K562 (cell line): ENCODE measurements at regions not wholly inside any gene's neighbourhood (a gene's known extent, or its start where the extent isn't known, plus 50 kb on each side); places are given as distances from the start of the nearest gene placed in this dataset.

Experiments used
- ATAC-seq: fragments of 200-7000 bp; cut with Tn5 transposase; 3 replicates; pipeline ENCODE4 v1.9.1; 2020; ENCODE audit warnings: moderate library complexity
- BruUV-seq: library from RNA; stranded (reverse); fragments of 400-500 nt; replicated peaks from 2 replicates; lab custom pipeline; 2021; lab: Mats Ljungman, UMichigan
- CTCF ChIA-PET: fragments of 300-600 bp; formaldehyde crosslinking; extraction: SDS; loops from one replicate; lab custom pipeline; 2021; ENCODE audit warnings: low intra/inter-chr PET ratio; lab: Yijun Ruan, JAX
- POLR2A ChIA-PET: fragments of 300-600, 350-650 bp; sonication (Branson Sonifier 250); formaldehyde crosslinking; extraction: SDS; loops from one replicate; lab custom pipeline; 2021; ENCODE audit warnings: antibody characterized with exemption, inconsistent platforms; lab: Yijun Ruan, JAX
- DNase-seq, 4 experiments: peaks; one replicate each; pipeline versions ENCODE4 v3.0.0 to v3.0.0-alpha.2; 2011 to 2018; ENCODE audit warnings: low spot score in 3 of 4, mixed read lengths in 3 of 4; ENCODE audit errors: extremely low read depth in 1 of 4
- FAIRE-seq: peaks from 2 replicates; lab custom pipeline; 2011; peaks lifted over from hg19 to GRCh38; lab: Jason Lieb, UNC
- H2AFZ ChIP-seq: 2 replicates; pipeline ENCODE4 v1.6.0; 2011; ENCODE audit warnings: low read depth, low read length, control low read depth, inconsistent platforms
- H3K27ac ChIP-seq: fragments of 200-600 bp; 3 replicates; pipeline ENCODE4 v1.8.0; 2011; ENCODE audit warnings: low read depth, mild to moderate bottlenecking, control low read depth, inconsistent platforms, low read length, moderate library complexity, mixed read lengths; ENCODE audit errors: extremely low read depth
- H3K27me3 ChIP-seq, 2 experiments: fragments of 300-600 bp in 1 of 2; 2 replicates in 1 of 2; 3 replicates in 1 of 2; pipeline versions ENCODE4 v1.6.0 to v1.8.0; 2011; ENCODE audit warnings: inconsistent platforms in 2 of 2, low read length in 2 of 2, mild to moderate bottlenecking in 1 of 2, mixed read lengths in 1 of 2, moderate library complexity in 1 of 2; ENCODE audit not compliant: control insufficient read depth in 2 of 2, insufficient read depth in 2 of 2
- H3K36me3 ChIP-seq: fragments of 300-600 bp; 3 replicates; pipeline ENCODE4 v1.8.0; 2011; ENCODE audit warnings: mild to moderate bottlenecking, low read length, inconsistent platforms; ENCODE audit not compliant: control insufficient read depth, insufficient read depth
- H3K4me1 ChIP-seq, 2 experiments: fragments of 200-600 bp in 1 of 2; replicated peaks in 1 of 2; 2 replicates in 1 of 2; 3 replicates in 1 of 2; pipeline versions ENCODE4 v1.5.1 to v1.8.0; 2011; ENCODE audit warnings: inconsistent platforms in 2 of 2, low read length in 2 of 2, mild to moderate bottlenecking in 1 of 2, mixed read lengths in 1 of 2, moderate library complexity in 1 of 2; ENCODE audit not compliant: control insufficient read depth in 2 of 2, insufficient read depth in 2 of 2
- H3K4me2 ChIP-seq: 2 replicates; pipeline ENCODE4 v1.6.1; 2011; ENCODE audit warnings: low read length, control low read depth, inconsistent platforms, mixed read lengths; ENCODE audit not compliant: insufficient read depth
- H3K4me3 ChIP-seq: fragments of 200-600 bp; sonication (generic), shearing (Covaris generic); 2 replicates; pipeline ENCODE4 v1.5.1; 2016; ENCODE audit warnings: control low read depth, inconsistent platforms
- H3K79me2 ChIP-seq: fragments of 200-600 bp; 3 replicates; pipeline ENCODE4 v1.8.0; 2011; ENCODE audit warnings: low read length, inconsistent platforms; ENCODE audit not compliant: control insufficient read depth, insufficient read depth
- H3K9ac ChIP-seq, 2 experiments: 2 replicates each; pipeline versions ENCODE4 v1.6.0 to v1.6.1; 2011; ENCODE audit warnings: low read depth in 2 of 2, low read length in 2 of 2, control low read depth in 1 of 2, inconsistent platforms in 1 of 2, mild to moderate bottlenecking in 1 of 2, mixed read lengths in 1 of 2; ENCODE audit not compliant: insufficient read depth in 1 of 2
- H3K9me1 ChIP-seq: one replicate; pipeline ENCODE4 v1.6.0; 2011; ENCODE audit warnings: inconsistent platforms, mild to moderate bottlenecking, low read length, moderate library complexity; ENCODE audit not compliant: control insufficient read depth, insufficient read depth
- H3K9me3 ChIP-seq: replicated peaks from 2 replicates; pipeline ENCODE4 v1.5.1; 2011; ENCODE audit warnings: low read depth, low read length, inconsistent platforms; ENCODE audit not compliant: control insufficient read depth, insufficient read depth
- H4K20me1 ChIP-seq: replicated peaks from 2 replicates; pipeline ENCODE4 v1.6.1; 2011; ENCODE audit warnings: low read length, inconsistent platforms, mixed read lengths; ENCODE audit not compliant: control insufficient read depth, insufficient read depth
- E2F1 ChIP-seq: sonication (generic); formaldehyde crosslinking; IDR thresholded peaks from 2 replicates; pipeline ENCODE4 v1.8.1; 2023; ENCODE audit warnings: mild to moderate bottlenecking, missing genetic modification reagents, moderate library complexity
- MAFK ChIP-seq: IDR thresholded peaks from 2 replicates; pipeline ENCODE4 v1.6.1; 2011; ENCODE audit warnings: low read length, improper control_type of control experiment
- MCM2 ChIP-seq: fragments of 450-650 bp; IDR thresholded peaks from 2 replicates; pipeline ENCODE4 v1.6.1; 2017; ENCODE audit warnings: low read depth, mild to moderate bottlenecking
- MCM7 ChIP-seq, 2 experiments: fragments of 450-650 bp; IDR thresholded peaks; 2 replicates each; pipeline ENCODE4 v1.6.1; 2016 to 2018
- MIER1 ChIP-seq: fragments of 450-650 bp; IDR thresholded peaks from 2 replicates; pipeline ENCODE4 v1.6.1; 2016; ENCODE audit warnings: antibody characterized with exemption, mild to moderate bottlenecking, low read depth
- NFXL1 ChIP-seq: fragments of 450-650 bp; formaldehyde crosslinking; IDR thresholded peaks from 2 replicates; pipeline ENCODE4 v1.4.0; 2021; ENCODE audit warnings: mild to moderate bottlenecking
- POU5F1 ChIP-seq: fragments of 150-350 bp; IDR thresholded peaks from 2 replicates; pipeline ENCODE4 v1.6.1; 2014; ENCODE audit warnings: borderline replicate concordance, low read length, low read depth, mild to moderate bottlenecking; ENCODE audit not compliant: partially characterized antibody
- PRMT5 ChIP-seq: sonication (generic); formaldehyde crosslinking; IDR thresholded peaks from 2 replicates; pipeline ENCODE4 v1.5.0; 2020; ENCODE audit warnings: missing genetic modification reagents
- TAL1 ChIP-seq: fragments of 450-650 bp; IDR thresholded peaks from 2 replicates; pipeline ENCODE4 v1.6.1; 2016; ENCODE audit warnings: mild to moderate bottlenecking
- TCF7L2 ChIP-seq: fragments of 150-350 bp; IDR thresholded peaks from 2 replicates; pipeline ENCODE4 v1.6.1; 2016; ENCODE audit warnings: low read depth, mild to moderate bottlenecking, low read length, moderate library complexity
- THRB ChIP-seq: fragments of 450-650 bp; formaldehyde crosslinking; conservative IDR thresholded peaks from 2 replicates; pipeline ENCODE4 v1.4.0; 2022; ENCODE audit warnings: mild to moderate bottlenecking, missing genetic modification characterization
- ZBTB43 ChIP-seq: sonication (generic); formaldehyde crosslinking; IDR thresholded peaks from 2 replicates; pipeline ENCODE4 v1.8.0; 2023; ENCODE audit warnings: mild to moderate bottlenecking, missing genetic modification reagents
- ZNF398 ChIP-seq: fragments of 250-450 bp; sonication (Bioruptor Pico); IDR thresholded peaks from 2 replicates; pipeline ENCODE4 v1.8.0; 2021; ENCODE audit warnings: moderate library complexity, mild to moderate bottlenecking, inconsistent platforms
- WGBS: fragments of 100-300 bp; shearing (Covaris generic); methylation state at CpG from one replicate; pipeline ENCODE4 v1.1.6; 2016; ENCODE audit warnings: low coverage, mixed read lengths; ENCODE audit not compliant: insufficient coverage; ENCODE audit errors: missing lambda C conversion rate; 5-methylcytosine and 5-hydroxymethylcytosine counted together
- in situ Hi-C: fragments of 300-500 bp; cut with MboI; formaldehyde crosslinking; loops from 4 replicates; pipeline ENCODE4 v1.15.0; 2018; ENCODE audit warnings: inconsistent platforms, mixed read lengths
- intact Hi-C: fragments of 100-400 bp; cut with micrococcal nuclease; formaldehyde crosslinking; loops from 2 replicates; pipeline ENCODE4 v1.14.2; 2022

GRCh38 chr13:65584126-65584525 is 1646.0 kb downstream of the PCDH9 start:
- H2AFZ ChIP-seq: no peak overlapping the region
- CTCF ChIA-PET: no interaction called here
- H3K79me2 ChIP-seq: no peaks in the 10 kb centered on the region
- H3K27ac ChIP-seq: no peak overlapping the region
- H4K20me1 ChIP-seq: no peaks in the 10 kb centered on the region
- intact Hi-C loops (no loop called here), in situ Hi-C loops (no loop called here)
- FAIRE-seq (no peak), DNase-seq (no peak), ATAC-seq (no peak)
- H3K27me3 ChIP-seq: no peaks in the 10 kb centered on the region
- no peak overlapping the region for H3K4me3 ChIP-seq
- no peaks in the 10 kb centered on the region for H3K4me1 ChIP-seq
- POLR2A ChIA-PET: no interaction called here
- no peak overlapping the region for H3K4me2 ChIP-seq
- H3K9ac ChIP-seq: no peak overlapping the region
- H3K36me3 ChIP-seq: no peaks in the 10 kb centered on the region
- H3K9me1 ChIP-seq: no peaks in the 10 kb centered on the region
- no TSS peak for BruUV-seq
- no peaks in the 10 kb centered on the region for H3K9me3 ChIP-seq
- no peak for TF ChIP-seq MCM7 (IDR thresholded peaks at IDR 0.05)
- TF ChIP-seq MCM2: no peak
- TF ChIP-seq ZNF398 (CRISPR knock-in tag): no peak
- TF ChIP-seq PRMT5 (CRISPR knock-in tag): no peak
- no peak for TF ChIP-seq THRB (CRISPR knock-in tag)
- no peak for TF ChIP-seq ZBTB43 (CRISPR knock-in tag)
- no peak for TF ChIP-seq NFXL1 (CRISPR knock-in tag)
- no peak for TF ChIP-seq MAFK
- no peak for TF ChIP-seq E2F1 (CRISPR knock-in tag)
- TF ChIP-seq POU5F1: no peak
- TF ChIP-seq TAL1: no peak
- no peak for TF ChIP-seq TCF7L2
- TF ChIP-seq MIER1: no peak
- 5% methylated on average over 2 of the region's 2 CpGs for WGBS
